OCI-LY1 (cell line): ENCODE measurements at regions not wholly inside any gene's neighbourhood (a gene's known extent, or its start where the extent isn't known, plus 50 kb on each side); places are given as distances from the start of the nearest gene placed in this dataset.

Source experiments
- H2AFZ ChIP-seq: fragments of 200-600 bp; sonication (generic), shearing (Covaris generic); 2 replicates; pipeline ENCODE4 v1.6.0; 2014; ENCODE audit warnings: antibody characterized with exemption, mild to moderate bottlenecking, low read length
- H3F3A ChIP-seq: fragments of 200-600 bp; sonication (generic), shearing (Covaris generic); 2 replicates; pipeline ENCODE4 v1.6.0; 2014; ENCODE audit warnings: mild to moderate bottlenecking, antibody characterized with exemption, low read length, moderate library complexity; ENCODE audit not compliant: insufficient read depth
- H3K27ac ChIP-seq: fragments of 200-600 bp; sonication (generic); 2 replicates; pipeline ENCODE4 v1.5.1; 2014; ENCODE audit warnings: low read length, mixed run types, mild to moderate bottlenecking, low read depth; ENCODE audit not compliant: poor library complexity, severe bottlenecking
- H3K27me3 ChIP-seq: fragments of 200-600 bp; sonication (generic); 2 replicates; pipeline ENCODE4 v1.6.0; 2014; ENCODE audit warnings: antibody characterized with exemption, mild to moderate bottlenecking, low read length, moderate library complexity; ENCODE audit not compliant: insufficient read depth
- H3K36me3 ChIP-seq: fragments of 200-600 bp; sonication (generic); 2 replicates; pipeline ENCODE4 v1.6.1; 2014; ENCODE audit warnings: mild to moderate bottlenecking, antibody characterized with exemption, low read length, moderate library complexity, mixed read lengths; ENCODE audit not compliant: insufficient read depth
- H3K4me1 ChIP-seq: fragments of 200-600 bp; sonication (generic); 2 replicates; pipeline ENCODE4 v1.5.1; 2014; ENCODE audit warnings: mild to moderate bottlenecking, low read length, moderate library complexity; ENCODE audit not compliant: insufficient read depth, severe bottlenecking
- H3K4me2 ChIP-seq: fragments of 200-600 bp; sonication (generic), shearing (Covaris generic); 2 replicates; pipeline ENCODE4 v1.6.1; 2014; ENCODE audit warnings: low read length
- H3K4me3 ChIP-seq: fragments of 200-600 bp; sonication (generic); 2 replicates; pipeline ENCODE4 v1.5.1; 2014; ENCODE audit warnings: low read length, low read depth, mild to moderate bottlenecking, mixed read lengths; ENCODE audit not compliant: poor library complexity, severe bottlenecking
- H3K79me2 ChIP-seq: fragments of 200-600 bp; shearing (Covaris generic); 2 replicates; pipeline ENCODE4 v1.6.1; 2016; ENCODE audit warnings: mixed run types, low read length, mixed read lengths; ENCODE audit not compliant: insufficient read depth
- H3K9ac ChIP-seq: fragments of 200-600 bp; sonication (generic), shearing (Covaris generic); 2 replicates; pipeline ENCODE4 v1.6.1; 2014; ENCODE audit warnings: mild to moderate bottlenecking, low read length, mixed read lengths
- H3K9me2 ChIP-seq: fragments of 200-600 bp; sonication (generic), shearing (Covaris generic); 2 replicates; pipeline ENCODE4 v1.6.1; 2014; ENCODE audit warnings: low read depth, mild to moderate bottlenecking, low read length, mixed read lengths
- H3K9me3 ChIP-seq: fragments of 200-600 bp; shearing (Covaris generic); 2 replicates; pipeline ENCODE4 v1.6.1; 2014; ENCODE audit warnings: low read length, mixed read lengths
- H4K20me1 ChIP-seq: fragments of 200-600 bp; sonication (generic), shearing (Covaris generic); 2 replicates; pipeline ENCODE4 v1.6.0; 2016; ENCODE audit warnings: mild to moderate bottlenecking, low read length; ENCODE audit not compliant: insufficient read depth
- CTCF ChIP-seq: fragments of 200-600 bp; sonication (generic), shearing (Covaris generic); IDR thresholded peaks from 2 replicates; pipeline ENCODE4 v1.5.1; 2017; ENCODE audit warnings: mild to moderate bottlenecking, antibody characterized with exemption, low read length, moderate library complexity, mixed read lengths
- EZH2 ChIP-seq: fragments of 200-600 bp; sonication (generic), shearing (Covaris generic); IDR thresholded peaks from 2 replicates; pipeline ENCODE4 v1.8.0; 2017; ENCODE audit warnings: borderline replicate concordance, mixed run types, mild to moderate bottlenecking, antibody characterized with exemption, low read length, moderate library complexity, mixed read lengths

GRCh38 chr5:13356226-13356625 is 588.3 kb downstream of the DNAH5 start:
- H3K9me2 ChIP-seq: no peaks in the 10 kb centered on the region
- no peak overlapping the region for H3K4me3 ChIP-seq
- H3K36me3 ChIP-seq: no peaks in the 10 kb centered on the region
- TF ChIP-seq CTCF (no peak), EZH2 (no peak)
- no peak overlapping the region for H2AFZ ChIP-seq
- H3K9me3 ChIP-seq: no peaks in the 10 kb centered on the region
- no peak overlapping the region for H3K9ac ChIP-seq
- no peaks in the 10 kb centered on the region for H3F3A ChIP-seq
- H3K27me3 ChIP-seq: no peaks in the 10 kb centered on the region
- H3K4me1 ChIP-seq: no peaks in the 10 kb centered on the region
- H3K79me2 ChIP-seq: no peaks in the 10 kb centered on the region
- H3K4me2 ChIP-seq: no peak overlapping the region
- H3K27ac ChIP-seq: no peak overlapping the region
- no peaks in the 10 kb centered on the region for H4K20me1 ChIP-seq

GRCh38 chr5:13354611-13355010 is 589.9 kb downstream of the DNAH5 start:
- no peaks in the 10 kb centered on the region for H3K36me3 ChIP-seq
- H3K79me2 ChIP-seq: no peaks in the 10 kb centered on the region
- no peak overlapping the region for H3K4me3 ChIP-seq
- no peak overlapping the region for H3K9ac ChIP-seq
- no peak for TF ChIP-seq EZH2
- no peak for TF ChIP-seq CTCF
- no peak overlapping the region for H2AFZ ChIP-seq
- H3K27me3 ChIP-seq: no peaks in the 10 kb centered on the region
- no peaks in the 10 kb centered on the region for H4K20me1 ChIP-seq
- no peaks in the 10 kb centered on the region for H3K9me3 ChIP-seq
- no peaks in the 10 kb centered on the region for H3F3A ChIP-seq
- H3K4me2 ChIP-seq: no peak overlapping the region
- H3K27ac ChIP-seq: no peak overlapping the region
- no peaks in the 10 kb centered on the region for H3K9me2 ChIP-seq
- H3K4me1 ChIP-seq: no peaks in the 10 kb centered on the region

GRCh38 chr5:13350767-13351166 is 593.7 kb downstream of the DNAH5 start:
- Histone ChIP-seq H3K4me1 (no peaks in the 10 kb centered on the region), H3K27ac (no peak overlapping the region), H3K9me2 (no peaks in the 10 kb centered on the region), H2AFZ (no peak overlapping the region), H3K4me3 (no peak overlapping the region), H3K36me3 (no peaks in the 10 kb centered on the region), H3K9ac (no peak overlapping the region), H3K9me3 (no peaks in the 10 kb centered on the region), H3K79me2 (no peaks in the 10 kb centered on the region), H3K27me3 (no peaks in the 10 kb centered on the region), H3F3A (no peaks in the 10 kb centered on the region), H3K4me2 (no peak overlapping the region), H4K20me1 (no peaks in the 10 kb centered on the region)
- TF ChIP-seq EZH2 (no peak), CTCF (no peak)
